ENCODE measurements at regions not wholly inside any gene's neighbourhood (a gene's known extent, or its start where the extent isn't known, plus 50 kb on each side); places are given as distances from the start of the nearest gene placed in this dataset.

DNA sequence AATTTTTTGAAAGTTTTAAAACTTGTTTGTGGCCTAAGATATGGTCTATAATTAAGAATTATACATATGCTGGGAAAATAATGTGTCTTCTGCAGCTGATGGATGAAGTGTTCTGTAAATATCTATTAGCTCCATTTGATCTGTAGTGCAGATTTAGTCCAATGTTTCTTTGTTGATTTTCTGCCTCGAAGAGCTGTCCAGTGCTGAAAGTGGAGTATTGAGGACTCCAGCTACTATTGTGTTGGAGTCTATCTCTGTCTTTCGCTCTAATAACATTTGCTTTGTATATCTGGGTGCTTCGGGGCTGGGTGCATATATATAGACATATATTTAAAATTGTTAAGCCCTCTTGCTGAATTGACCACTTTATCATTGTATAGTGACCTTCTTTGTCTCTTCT, 2127.3 kb downstream of the PCDH7 start:
- H3K9ac ChIP-seq (ENCODE audit: low read length) = no peak overlapping the region
- TF ChIP-seq EZH2 (IDR thresholded peaks at IDR 0.05; ENCODE audit: borderline replicate concordance, low read length) = no peak
- TF ChIP-seq, protein P1, sequence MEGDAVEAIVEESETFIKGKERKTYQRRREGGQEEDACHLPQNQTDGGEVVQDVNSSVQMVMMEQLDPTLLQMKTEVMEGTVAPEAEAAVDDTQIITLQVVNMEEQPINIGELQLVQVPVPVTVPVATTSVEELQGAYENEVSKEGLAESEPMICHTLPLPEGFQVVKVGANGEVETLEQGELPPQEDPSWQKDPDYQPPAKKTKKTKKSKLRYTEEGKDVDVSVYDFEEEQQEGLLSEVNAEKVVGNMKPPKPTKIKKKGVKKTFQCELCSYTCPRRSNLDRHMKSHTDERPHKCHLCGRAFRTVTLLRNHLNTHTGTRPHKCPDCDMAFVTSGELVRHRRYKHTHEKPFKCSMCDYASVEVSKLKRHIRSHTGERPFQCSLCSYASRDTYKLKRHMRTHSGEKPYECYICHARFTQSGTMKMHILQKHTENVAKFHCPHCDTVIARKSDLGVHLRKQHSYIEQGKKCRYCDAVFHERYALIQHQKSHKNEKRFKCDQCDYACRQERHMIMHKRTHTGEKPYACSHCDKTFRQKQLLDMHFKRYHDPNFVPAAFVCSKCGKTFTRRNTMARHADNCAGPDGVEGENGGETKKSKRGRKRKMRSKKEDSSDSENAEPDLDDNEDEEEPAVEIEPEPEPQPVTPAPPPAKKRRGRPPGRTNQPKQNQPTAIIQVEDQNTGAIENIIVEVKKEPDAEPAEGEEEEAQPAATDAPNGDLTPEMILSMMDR (IDR thresholded peaks at IDR 0.05; ENCODE audit: low read length) = no peak
- H3K79me2 ChIP-seq (ENCODE audit: insufficient read depth, low read length) = no peaks in the 10 kb centered on the region
- no peaks in the 10 kb centered on the region for H3K36me3 ChIP-seq (ENCODE audit: insufficient read depth, low read length)
- no peaks in the 10 kb centered on the region for H3K9me3 ChIP-seq (ENCODE audit: low read length)
- no peak overlapping the region for H3K4me3 ChIP-seq (ENCODE audit: low read depth, low read length, poor library complexity, severe bottlenecking)
- no peaks in the 10 kb centered on the region for H3K27me3 ChIP-seq (ENCODE audit: insufficient read depth, low read length)
- H3K4me1 ChIP-seq (ENCODE audit: insufficient read depth, low read length, severe bottlenecking) = no peaks in the 10 kb centered on the region
- no peak overlapping the region for H3K27ac ChIP-seq (ENCODE audit: low read depth, low read length, poor library complexity, severe bottlenecking)
- H3F3A ChIP-seq (ENCODE audit: insufficient read depth, low read length) = no peaks in the 10 kb centered on the region
- H3K9me2 ChIP-seq (ENCODE audit: low read depth, low read length) = no peaks in the 10 kb centered on the region
- no peaks in the 10 kb centered on the region for H4K20me1 ChIP-seq (ENCODE audit: insufficient read depth, low read length)
- H2AFZ ChIP-seq (ENCODE audit: low read length) = no peak overlapping the region
- H3K4me2 ChIP-seq (ENCODE audit: low read length) = no peak overlapping the region

DNA sequence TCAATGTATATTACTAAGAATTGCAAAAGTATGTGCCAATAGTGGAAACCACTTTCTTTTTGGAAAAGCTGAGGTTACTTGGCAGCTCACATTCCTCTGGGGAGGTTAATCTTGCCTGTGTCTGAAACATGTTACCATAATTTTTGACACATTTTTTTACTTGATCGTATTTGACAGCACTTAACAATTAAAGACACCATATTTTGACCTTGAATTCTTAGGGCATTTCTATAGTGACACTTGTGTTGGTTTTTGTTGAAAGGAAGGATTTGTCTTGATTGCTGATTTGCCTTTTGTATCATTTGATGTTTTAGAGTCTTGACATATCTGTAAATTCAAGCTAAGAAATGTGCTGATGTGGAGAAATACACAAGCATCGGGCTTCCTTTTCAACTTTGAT, 2135.5 kb downstream of the PCDH7 start:
- Histone ChIP-seq H3F3A (ENCODE audit: insufficient read depth, low read length) (no peaks in the 10 kb centered on the region), H4K20me1 (ENCODE audit: insufficient read depth, low read length) (no peaks in the 10 kb centered on the region), H2AFZ (ENCODE audit: low read length) (no peak overlapping the region), H3K9me2 (ENCODE audit: low read depth, low read length) (no peaks in the 10 kb centered on the region), H3K4me2 (ENCODE audit: low read length) (no peak overlapping the region), H3K4me1 (ENCODE audit: insufficient read depth, low read length, severe bottlenecking) (no peaks in the 10 kb centered on the region), H3K36me3 (ENCODE audit: insufficient read depth, low read length) (no peaks in the 10 kb centered on the region), H3K4me3 (ENCODE audit: low read depth, low read length, poor library complexity, severe bottlenecking) (no peak overlapping the region), H3K9me3 (ENCODE audit: low read length) (no peaks in the 10 kb centered on the region), H3K9ac (ENCODE audit: low read length) (no peak overlapping the region), H3K79me2 (ENCODE audit: insufficient read depth, low read length) (no peaks in the 10 kb centered on the region), H3K27ac (ENCODE audit: low read depth, low read length, poor library complexity, severe bottlenecking) (no peak overlapping the region), H3K27me3 (ENCODE audit: insufficient read depth, low read length) (no peaks in the 10 kb centered on the region)
- no peak for TF ChIP-seq EZH2 (IDR thresholded peaks at IDR 0.05; ENCODE audit: borderline replicate concordance, low read length)
- TF ChIP-seq, protein P1 (IDR thresholded peaks at IDR 0.05; ENCODE audit: low read length) = no peak

DNA sequence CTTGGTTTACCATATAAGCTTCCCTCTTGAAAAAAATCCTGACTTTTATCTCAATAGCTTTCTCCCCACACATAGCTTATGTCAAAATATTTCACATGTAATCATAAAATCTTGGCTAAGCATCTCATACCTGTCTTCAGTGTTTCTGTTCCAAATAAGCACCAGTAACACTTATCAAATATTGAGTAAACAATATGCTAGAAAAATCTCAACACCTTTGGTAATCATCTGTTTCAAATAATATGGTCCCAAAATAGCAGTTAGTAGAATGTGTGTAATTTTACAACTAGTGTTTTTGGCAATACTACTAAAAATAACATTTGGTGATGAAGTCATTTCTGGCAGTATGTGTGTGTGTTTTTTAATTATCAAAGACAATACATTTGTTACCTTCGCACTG, 2138.2 kb downstream of the PCDH7 start:
- TF ChIP-seq EZH2 (IDR thresholded peaks at IDR 0.05; ENCODE audit: borderline replicate concordance, low read length) = no peak
- Histone ChIP-seq H3K9me3 (ENCODE audit: low read length) (no peaks in the 10 kb centered on the region), H3K4me2 (ENCODE audit: low read length) (no peak overlapping the region), H3K9me2 (ENCODE audit: low read depth, low read length) (no peaks in the 10 kb centered on the region), H3K9ac (ENCODE audit: low read length) (no peak overlapping the region), H4K20me1 (ENCODE audit: insufficient read depth, low read length) (no peaks in the 10 kb centered on the region), H3K27ac (ENCODE audit: low read depth, low read length, poor library complexity, severe bottlenecking) (no peak overlapping the region), H2AFZ (ENCODE audit: low read length) (no peak overlapping the region), H3K36me3 (ENCODE audit: insufficient read depth, low read length) (no peaks in the 10 kb centered on the region), H3K4me3 (ENCODE audit: low read depth, low read length, poor library complexity, severe bottlenecking) (no peak overlapping the region), H3K4me1 (ENCODE audit: insufficient read depth, low read length, severe bottlenecking) (no peaks in the 10 kb centered on the region), H3F3A (ENCODE audit: insufficient read depth, low read length) (no peaks in the 10 kb centered on the region), H3K79me2 (ENCODE audit: insufficient read depth, low read length) (no peaks in the 10 kb centered on the region), H3K27me3 (ENCODE audit: insufficient read depth, low read length) (no peaks in the 10 kb centered on the region)

DNA sequence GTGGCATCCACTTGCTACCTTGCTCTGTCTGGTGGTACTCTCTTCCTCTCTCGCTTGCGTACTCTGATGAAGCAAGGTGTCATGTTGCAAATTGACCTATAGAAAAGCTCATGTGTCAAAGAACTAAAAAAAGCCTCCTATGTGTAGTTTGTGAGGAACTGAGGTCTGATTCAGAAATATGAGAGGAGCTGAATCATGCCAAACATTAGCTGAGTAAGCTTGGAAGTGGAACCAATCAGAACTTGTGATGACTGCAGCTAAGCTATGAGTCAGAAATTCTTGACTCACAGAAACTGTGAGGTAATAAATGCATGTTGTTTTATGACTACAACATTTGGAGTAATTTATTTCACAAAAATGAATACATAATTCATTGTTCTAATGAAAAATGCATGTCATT, 2138.8 kb downstream of the PCDH7 start:
- Histone ChIP-seq H3K36me3 (ENCODE audit: insufficient read depth, low read length) (no peaks in the 10 kb centered on the region), H3K9me2 (ENCODE audit: low read depth, low read length) (no peaks in the 10 kb centered on the region), H4K20me1 (ENCODE audit: insufficient read depth, low read length) (no peaks in the 10 kb centered on the region), H3K9me3 (ENCODE audit: low read length) (no peaks in the 10 kb centered on the region), H3K4me2 (ENCODE audit: low read length) (no peak overlapping the region), H3F3A (ENCODE audit: insufficient read depth, low read length) (no peaks in the 10 kb centered on the region), H3K27me3 (ENCODE audit: insufficient read depth, low read length) (no peaks in the 10 kb centered on the region), H3K9ac (ENCODE audit: low read length) (no peak overlapping the region), H3K27ac (ENCODE audit: low read depth, low read length, poor library complexity, severe bottlenecking) (no peak overlapping the region), H3K4me3 (ENCODE audit: low read depth, low read length, poor library complexity, severe bottlenecking) (no peak overlapping the region), H3K79me2 (ENCODE audit: insufficient read depth, low read length) (no peaks in the 10 kb centered on the region), H2AFZ (ENCODE audit: low read length) (no peak overlapping the region), H3K4me1 (ENCODE audit: insufficient read depth, low read length, severe bottlenecking) (no peaks in the 10 kb centered on the region)
- no peak for TF ChIP-seq EZH2 (IDR thresholded peaks at IDR 0.05; ENCODE audit: borderline replicate concordance, low read length)
- TF ChIP-seq, protein P1 (IDR thresholded peaks at IDR 0.05; ENCODE audit: low read length) = no peak

All from OCI-LY1 (cell line).